Neural progenitor cell (in vitro differentiated cells): ENCODE measurements at regions not wholly inside any gene's neighbourhood (a gene's known extent, or its start where the extent isn't known, plus 50 kb on each side); places are given as distances from the start of the nearest gene placed in this dataset.
"Not testable (repeated sequence)": the region's sequence is repeated elsewhere in the genome, so short reads cannot be mapped to it uniquely, and the experiment has no call there.

Experiments
- DNase-seq: peaks from one replicate; pipeline ENCODE4 v3.0.0-alpha.2; 2016; ENCODE audit warnings: low spot score
- H2AFZ ChIP-seq: fragments of 200-600 bp; sonication (generic); replicated peaks from 2 replicates; pipeline ENCODE4 v1.6.1; 2016; ENCODE audit warnings: antibody characterized with exemption
- H3F3A ChIP-seq: fragments of 200-600 bp; sonication (generic); 2 replicates; pipeline ENCODE4 v1.6.1; 2016; ENCODE audit warnings: antibody characterized with exemption, low read depth
- H3K27ac ChIP-seq: fragments of 200-600 bp; sonication (generic); 2 replicates; pipeline ENCODE4 v1.5.1; 2016; ENCODE audit warnings: mild to moderate bottlenecking
- H3K27me3 ChIP-seq: fragments of 200-600 bp; sonication (generic); 2 replicates; pipeline ENCODE4 v1.6.1; 2016; ENCODE audit warnings: mild to moderate bottlenecking, moderate library complexity
- H3K36me3 ChIP-seq: fragments of 200-600 bp; sonication (generic); 2 replicates; pipeline ENCODE4 v1.5.1; 2016
- H3K4me1 ChIP-seq: fragments of 200-600 bp; sonication (generic); 2 replicates; pipeline ENCODE4 v1.6.1; 2016; ENCODE audit warnings: mixed run types
- H3K4me2 ChIP-seq: fragments of 200-600 bp; sonication (generic); 2 replicates; pipeline ENCODE4 v1.6.1; 2016
- H3K4me3 ChIP-seq: fragments of 200-600 bp; sonication (generic); 2 replicates; pipeline ENCODE4 v1.5.1; 2016
- H3K79me2 ChIP-seq: fragments of 200-600 bp; sonication (generic); 2 replicates; pipeline ENCODE4 v1.6.1; 2016; ENCODE audit warnings: low read depth
- H3K9ac ChIP-seq: fragments of 200-600 bp; sonication (generic); 2 replicates; pipeline ENCODE4 v1.6.1; 2016
- H3K9me3 ChIP-seq: fragments of 200-600 bp; sonication (generic); 2 replicates; pipeline ENCODE4 v1.5.1; 2016; ENCODE audit warnings: low read depth
- H4K20me1 ChIP-seq: fragments of 200-600 bp; sonication (generic); 2 replicates; pipeline ENCODE4 v1.6.1; 2016; ENCODE audit warnings: low read depth
- H3K27ac Mint-ChIP-seq: 3 replicates; pipeline ENCODE4 v1.8.0; 2021; ENCODE audit warnings: mixed read lengths
- H3K27me3 Mint-ChIP-seq: 2 replicates; pipeline ENCODE4 v1.8.0; 2022; ENCODE audit warnings: low read depth, mild to moderate bottlenecking, inconsistent platforms, moderate library complexity, mixed read lengths; ENCODE audit not compliant: insufficient read depth
- H3K36me3 Mint-ChIP-seq: 3 replicates; pipeline ENCODE4 v1.8.0; 2021; ENCODE audit warnings: mixed read lengths
- H3K4me1 Mint-ChIP-seq: 3 replicates; pipeline ENCODE4 v1.8.0; 2021; ENCODE audit warnings: mixed read lengths
- H3K4me3 Mint-ChIP-seq: 3 replicates; pipeline ENCODE4 v1.8.0; 2021; ENCODE audit warnings: mild to moderate bottlenecking, moderate library complexity, mixed read lengths
- H3K9me3 Mint-ChIP-seq: 3 replicates; pipeline ENCODE4 v1.8.0; 2020; ENCODE audit warnings: mixed read lengths
- EZH2 ChIP-seq: fragments of 200-600 bp; sonication (generic); IDR thresholded peaks from 2 replicates; pipeline ENCODE4 v1.6.1; 2017; ENCODE audit warnings: antibody characterized with exemption, mild to moderate bottlenecking, moderate library complexity
- EZH2phosphoT487 ChIP-seq: fragments of 200-600 bp; sonication (generic); IDR thresholded peaks from 2 replicates; pipeline ENCODE4 v1.6.1; 2017; ENCODE audit warnings: antibody characterized with exemption
- TF ChIP-seq, protein P1 (sequence below): fragments of 200-600 bp; sonication (generic); IDR thresholded peaks from 2 replicates; pipeline ENCODE4 v1.5.1; 2017; ENCODE audit warnings: antibody characterized with exemption, mild to moderate bottlenecking

DNA sequence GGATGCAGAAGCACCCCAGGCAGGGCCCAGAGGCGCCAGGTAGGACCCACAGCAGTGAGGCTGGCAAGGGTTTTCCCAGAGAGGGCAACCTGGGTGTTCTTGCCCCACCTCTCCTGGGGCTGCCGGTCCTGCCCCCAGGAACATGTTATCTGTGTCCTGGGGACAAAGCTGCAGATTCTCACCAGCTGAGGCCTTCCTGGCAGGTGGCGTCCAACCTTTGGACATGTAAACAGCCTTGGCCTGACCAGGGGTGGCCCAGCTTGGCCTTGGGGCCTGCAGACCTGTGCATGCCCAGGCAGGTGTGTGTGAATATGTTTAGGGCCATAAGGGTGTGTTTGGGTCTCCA is 101.8 kb upstream of the LARP1 start:
- Histone ChIP-seq H3K4me1 (no peaks in the 10 kb centered on the region), H3K4me3 (no peak overlapping the region), H3K79me2 (no peaks in the 10 kb centered on the region), H4K20me1 (no peaks in the 10 kb centered on the region), H3K4me2 (no peak overlapping the region), H3K27me3 (peaks cover under 1% of the 10 kb centered on the region), H3K36me3 (no peaks in the 10 kb centered on the region), H3K9me3 (no peaks in the 10 kb centered on the region), H3F3A (no peaks in the 10 kb centered on the region), H3K27ac (no peak overlapping the region), H2AFZ (no peak overlapping the region), H3K9ac (no peak overlapping the region)
- Mint-ChIP-seq H3K9me3 (no peaks in the 10 kb centered on the region), H3K27ac (no peak overlapping the region), H3K36me3 (no peaks in the 10 kb centered on the region), H3K27me3 (peaks cover 7% of the 10 kb centered on the region), H3K4me1 (peaks cover 4% of the 10 kb centered on the region), H3K4me3 (no peak overlapping the region)
- TF ChIP-seq EZH2phosphoT487 (no peak), EZH2 (no peak)
- TF ChIP-seq, protein P1, sequence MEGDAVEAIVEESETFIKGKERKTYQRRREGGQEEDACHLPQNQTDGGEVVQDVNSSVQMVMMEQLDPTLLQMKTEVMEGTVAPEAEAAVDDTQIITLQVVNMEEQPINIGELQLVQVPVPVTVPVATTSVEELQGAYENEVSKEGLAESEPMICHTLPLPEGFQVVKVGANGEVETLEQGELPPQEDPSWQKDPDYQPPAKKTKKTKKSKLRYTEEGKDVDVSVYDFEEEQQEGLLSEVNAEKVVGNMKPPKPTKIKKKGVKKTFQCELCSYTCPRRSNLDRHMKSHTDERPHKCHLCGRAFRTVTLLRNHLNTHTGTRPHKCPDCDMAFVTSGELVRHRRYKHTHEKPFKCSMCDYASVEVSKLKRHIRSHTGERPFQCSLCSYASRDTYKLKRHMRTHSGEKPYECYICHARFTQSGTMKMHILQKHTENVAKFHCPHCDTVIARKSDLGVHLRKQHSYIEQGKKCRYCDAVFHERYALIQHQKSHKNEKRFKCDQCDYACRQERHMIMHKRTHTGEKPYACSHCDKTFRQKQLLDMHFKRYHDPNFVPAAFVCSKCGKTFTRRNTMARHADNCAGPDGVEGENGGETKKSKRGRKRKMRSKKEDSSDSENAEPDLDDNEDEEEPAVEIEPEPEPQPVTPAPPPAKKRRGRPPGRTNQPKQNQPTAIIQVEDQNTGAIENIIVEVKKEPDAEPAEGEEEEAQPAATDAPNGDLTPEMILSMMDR, result no peak
- no peak for DNase-seq

DNA sequence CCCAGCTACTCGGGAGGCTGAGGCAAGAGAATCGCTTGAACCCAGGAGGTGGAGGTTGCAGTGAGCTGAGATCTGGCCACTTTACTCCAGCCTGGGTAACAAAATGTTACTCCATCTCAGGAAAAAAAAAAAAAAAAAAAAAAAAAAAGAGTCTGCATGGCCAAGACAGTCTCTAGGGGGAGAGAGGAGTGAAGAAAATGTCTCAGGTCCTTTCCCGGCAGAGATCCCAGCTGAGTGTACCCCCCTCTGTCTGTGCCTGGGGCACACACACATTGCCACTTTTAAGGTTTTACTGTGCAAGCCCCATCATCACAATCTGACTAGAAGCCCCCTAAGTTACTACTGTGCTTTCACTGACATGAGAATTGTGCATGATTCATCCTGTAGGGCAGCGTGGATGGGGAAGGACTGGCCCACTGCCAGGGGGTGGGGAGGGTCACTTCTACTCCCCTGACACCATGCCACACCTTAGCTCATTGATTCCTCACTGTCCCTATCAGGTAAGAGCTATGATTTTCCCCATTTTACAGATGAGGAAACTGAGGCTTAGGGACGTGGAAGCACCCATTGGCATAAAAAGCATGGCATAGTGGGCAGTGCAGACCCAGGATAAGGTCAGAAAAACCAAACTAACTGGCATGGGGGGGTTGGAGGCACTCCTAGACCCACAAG is 102.3 kb upstream of the LARP1 start:
- H3K36me3 Mint-ChIP-seq, result no peaks in the 10 kb centered on the region

DNA sequence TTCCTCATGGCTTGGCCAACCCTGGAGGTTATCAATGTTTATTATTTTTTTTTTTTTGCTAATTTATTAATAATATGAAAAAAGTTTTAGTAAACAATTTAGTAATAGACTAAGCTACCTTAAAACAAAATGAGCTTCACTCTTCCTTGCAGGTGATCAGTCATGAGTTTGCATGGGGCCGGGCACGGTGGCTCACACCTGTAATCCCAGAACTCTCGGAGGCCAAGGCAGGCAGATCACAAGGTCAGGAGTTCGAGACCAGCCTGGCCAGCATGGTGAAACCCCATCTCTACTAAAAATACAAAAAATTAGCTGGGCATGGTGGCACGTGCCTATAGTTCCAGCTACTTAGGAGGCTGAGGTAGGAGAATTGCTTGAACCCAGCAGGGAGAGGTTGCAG is 103.4 kb upstream of the LARP1 start:
- not testable (repeated sequence) for H3K9ac ChIP-seq, H3K9me3 ChIP-seq, H2AFZ ChIP-seq, H3K9me3 Mint-ChIP-seq, H3K36me3 Mint-ChIP-seq, H3K4me1 ChIP-seq, H3K4me2 ChIP-seq, H3K4me3 Mint-ChIP-seq, H3K4me1 Mint-ChIP-seq, H3K36me3 ChIP-seq, H3F3A ChIP-seq, DNase-seq, H3K27ac ChIP-seq, H3K27me3 Mint-ChIP-seq, H3K27ac Mint-ChIP-seq, H3K4me3 ChIP-seq, H3K79me2 ChIP-seq, H4K20me1 ChIP-seq
- peaks cover 17% of the 10 kb centered on the region for H3K27me3 ChIP-seq

More for the DNA sequence above, 102.3 kb upstream of the LARP1 start:
- peaks cover 6% of the 10 kb centered on the region for H3K27me3 ChIP-seq
- TF ChIP-seq EZH2phosphoT487 (no peak), EZH2 (no peak)
- TF ChIP-seq, protein P1, result no peak
- H3K36me3 ChIP-seq, result no peaks in the 10 kb centered on the region
- no peak overlapping the region for H3K27ac Mint-ChIP-seq
- no peaks in the 10 kb centered on the region for H3K79me2 ChIP-seq
- no peak for DNase-seq
- H3K9me3 Mint-ChIP-seq, result no peaks in the 10 kb centered on the region
- peaks cover 5% of the 10 kb centered on the region for H3K4me1 Mint-ChIP-seq
- no peak overlapping the region for H3K4me2 ChIP-seq
- H3K27me3 Mint-ChIP-seq, result peaks cover 7% of the 10 kb centered on the region
- no peak overlapping the region for H2AFZ ChIP-seq
- no peak overlapping the region for H3K4me3 ChIP-seq
- H3F3A ChIP-seq, result no peaks in the 10 kb centered on the region
- no peaks in the 10 kb centered on the region for H4K20me1 ChIP-seq
- no peaks in the 10 kb centered on the region for H3K9me3 ChIP-seq
- no peak overlapping the region for H3K9ac ChIP-seq
- H3K4me1 ChIP-seq, result no peaks in the 10 kb centered on the region
- H3K4me3 Mint-ChIP-seq, result no peak overlapping the region
- H3K27ac ChIP-seq, result no peak overlapping the region

DNA sequence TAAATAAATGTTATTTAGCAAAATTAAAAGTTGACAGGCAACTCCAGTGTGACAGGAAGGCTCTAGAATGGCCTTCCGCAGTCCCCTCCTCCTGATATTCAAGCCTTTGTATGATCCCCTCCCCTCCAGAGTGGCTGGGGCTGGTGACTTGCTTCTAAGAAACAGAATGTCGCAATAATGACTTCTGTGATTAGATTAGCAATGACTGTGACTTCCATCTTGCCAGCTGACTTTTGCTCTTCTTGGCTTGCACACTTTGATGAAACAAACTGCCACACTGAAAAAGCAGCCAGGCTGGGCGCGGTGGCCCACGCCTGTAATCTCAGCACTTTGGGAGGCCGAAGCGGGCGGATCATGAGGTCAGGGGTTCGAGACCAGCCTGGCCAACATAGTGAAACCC is 106.5 kb upstream of the LARP1 start:
- no peak for DNase-seq
- peaks cover 3% of the 10 kb centered on the region for H3K36me3 Mint-ChIP-seq
- peaks cover 7% of the 10 kb centered on the region for H3K27me3 Mint-ChIP-seq
- Histone ChIP-seq H3F3A (no peaks in the 10 kb centered on the region), H4K20me1 (no peaks in the 10 kb centered on the region), H3K27ac (no peak overlapping the region), H3K36me3 (no peaks in the 10 kb centered on the region), H3K9me3 (no peaks in the 10 kb centered on the region), H3K27me3 (peaks cover 27% of the 10 kb centered on the region), H3K79me2 (no peaks in the 10 kb centered on the region), H3K4me1 (no peaks in the 10 kb centered on the region), H2AFZ (no peak overlapping the region), H3K9ac (no peak overlapping the region), H3K4me2 (no peak overlapping the region), H3K4me3 (no peak overlapping the region)
- peaks cover 7% of the 10 kb centered on the region for H3K9me3 Mint-ChIP-seq
- no peak overlapping the region for H3K4me3 Mint-ChIP-seq
- no peak overlapping the region for H3K27ac Mint-ChIP-seq
- peaks cover 4% of the 10 kb centered on the region for H3K4me1 Mint-ChIP-seq
- TF ChIP-seq, protein P1, result no peak
- TF ChIP-seq EZH2, result no peak
- no peak for TF ChIP-seq EZH2phosphoT487
